ENCODE measurements at regions not wholly inside any gene's neighbourhood (a gene's known extent, or its start where the extent isn't known, plus 50 kb on each side); places are given as distances from the start of the nearest gene placed in this dataset.

GRCh38 chr3:95926904-95927501 lies 887.4 kb upstream of the EPHA6 start:
- no peak for TF ChIP-seq ZNF274 (IDR thresholded peaks at IDR 0.05; ENCODE audit: low read depth, low read length)
- no peak for TF ChIP-seq SUZ12 (IDR thresholded peaks at IDR 0.05; ENCODE audit: extremely low read depth, insufficient read depth, insufficient read length)
- peak; percentile 36 for TF ChIP-seq YY1 (IDR thresholded peaks at IDR 0.05; ENCODE audit: insufficient read depth, insufficient read length)
